ENCODE measurements at regions not wholly inside any gene's neighbourhood (a gene's known extent, or its start where the extent isn't known, plus 50 kb on each side); places are given as distances from the start of the nearest gene placed in this dataset.

DNA sequence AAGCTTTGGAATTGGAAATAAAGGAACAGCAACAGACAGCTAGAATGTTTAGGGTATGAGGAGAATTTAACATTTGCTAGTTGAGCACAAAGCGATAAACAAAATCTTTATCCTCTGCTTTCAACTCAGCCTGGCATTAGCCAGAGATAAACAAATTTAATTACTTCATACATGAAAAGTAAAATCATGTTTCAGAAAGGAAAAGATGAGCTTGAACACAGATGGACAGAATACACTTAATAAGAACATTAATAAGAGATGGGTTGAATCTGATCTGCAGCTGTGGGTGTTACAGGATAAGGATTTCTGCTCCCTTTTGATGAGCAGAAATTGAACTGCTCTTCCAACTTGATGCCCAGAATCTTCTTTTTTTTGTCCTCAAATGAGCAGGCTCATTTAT, 275.2 kb downstream of the CSNK1G3 start:
- H2AFZ ChIP-seq (ENCODE audit: low read length), result no peak overlapping the region
- no peak overlapping the region for H2BK15ac ChIP-seq (ENCODE audit: low read depth, low read length)
- H3K14ac ChIP-seq (ENCODE audit: insufficient read depth, low read length), result no peak overlapping the region
- H3T11ph ChIP-seq (ENCODE audit: low read length), result no peak overlapping the region
- H2BK5ac ChIP-seq (ENCODE audit: insufficient read length, low read length), result no peak overlapping the region
- Mint-ChIP-seq H3K27ac (no peak overlapping the region), H3K4me3 (no peak overlapping the region), H3K4me1 (peaks cover 9 to 20% of the 10 kb centered on the region in 2 experiments), H3K27me3 (ENCODE audit: low read depth) (no peaks in the 10 kb centered on the region), H3K36me3 (ENCODE audit: insufficient read depth in 1 of 3, low read depth in 3 of 3) (peaks cover 13 to 17% (median 14%) of the 10 kb centered on the region in 3 experiments), H3K9me3 (peaks cover 12 to 16% of the 10 kb centered on the region in 2 experiments)
- no peak overlapping the region for H3K4me2 ChIP-seq (ENCODE audit: insufficient read depth, insufficient read length, low read length)
- H3K79me1 ChIP-seq (ENCODE audit: insufficient read depth, low read depth, low read length, poor library complexity, severe bottlenecking), result no peaks in the 10 kb centered on the region
- no peaks in the 10 kb centered on the region for H3K23me2 ChIP-seq (ENCODE audit: insufficient read length, low read depth, low read length, poor library complexity, severe bottlenecking)
- no peak overlapping the region for H4K91ac ChIP-seq (ENCODE audit: insufficient read length, low read depth, low read length)
- no peak overlapping the region for H2AK5ac ChIP-seq (ENCODE audit: insufficient read length, low read length)
- peaks cover 9% of the 10 kb centered on the region for H3K9me3 ChIP-seq (ENCODE audit: control insufficient read depth, low read depth, low read length)
- H4K5ac ChIP-seq (ENCODE audit: insufficient read length, low read depth, low read length), result no peak overlapping the region
- no peak overlapping the region for H2BK12ac ChIP-seq (ENCODE audit: insufficient read length, low read depth, low read length)
- H4K20me1 ChIP-seq (ENCODE audit: control insufficient read depth, insufficient read depth, insufficient read length), result no peaks in the 10 kb centered on the region
- TF ChIP-seq, protein P1, sequence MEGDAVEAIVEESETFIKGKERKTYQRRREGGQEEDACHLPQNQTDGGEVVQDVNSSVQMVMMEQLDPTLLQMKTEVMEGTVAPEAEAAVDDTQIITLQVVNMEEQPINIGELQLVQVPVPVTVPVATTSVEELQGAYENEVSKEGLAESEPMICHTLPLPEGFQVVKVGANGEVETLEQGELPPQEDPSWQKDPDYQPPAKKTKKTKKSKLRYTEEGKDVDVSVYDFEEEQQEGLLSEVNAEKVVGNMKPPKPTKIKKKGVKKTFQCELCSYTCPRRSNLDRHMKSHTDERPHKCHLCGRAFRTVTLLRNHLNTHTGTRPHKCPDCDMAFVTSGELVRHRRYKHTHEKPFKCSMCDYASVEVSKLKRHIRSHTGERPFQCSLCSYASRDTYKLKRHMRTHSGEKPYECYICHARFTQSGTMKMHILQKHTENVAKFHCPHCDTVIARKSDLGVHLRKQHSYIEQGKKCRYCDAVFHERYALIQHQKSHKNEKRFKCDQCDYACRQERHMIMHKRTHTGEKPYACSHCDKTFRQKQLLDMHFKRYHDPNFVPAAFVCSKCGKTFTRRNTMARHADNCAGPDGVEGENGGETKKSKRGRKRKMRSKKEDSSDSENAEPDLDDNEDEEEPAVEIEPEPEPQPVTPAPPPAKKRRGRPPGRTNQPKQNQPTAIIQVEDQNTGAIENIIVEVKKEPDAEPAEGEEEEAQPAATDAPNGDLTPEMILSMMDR (conservative IDR thresholded peaks at IDR 0.05), result no peak
- no peak overlapping the region for H3K4ac ChIP-seq (ENCODE audit: low read depth, low read length)
- H3K4me1 ChIP-seq (ENCODE audit: insufficient read depth, low read length), result peaks cover 4% of the 10 kb centered on the region; the same call in 1 of the 2 replicates
- H3K27ac ChIP-seq (ENCODE audit: insufficient read length, low read depth, low read length), result no peak overlapping the region
- DNase-seq, result no peak
- no peaks in the 10 kb centered on the region for H3K27me3 ChIP-seq (ENCODE audit: insufficient read depth, low read length)
- H4K8ac ChIP-seq (replicated peaks; ENCODE audit: insufficient read length, low read depth, low read length), result no peak overlapping the region
- no peak overlapping the region for H2BK120ac ChIP-seq (ENCODE audit: low read depth, low read length, poor library complexity, severe bottlenecking)
- H2BK20ac ChIP-seq (ENCODE audit: low read depth, low read length, poor library complexity, severe bottlenecking), result no peak overlapping the region
- no peak overlapping the region for H3K56ac ChIP-seq (ENCODE audit: insufficient read length, low read depth, low read length)
- no peak overlapping the region for H3K23ac ChIP-seq (ENCODE audit: insufficient read length, low read depth, low read length)
- H3K79me2 ChIP-seq (ENCODE audit: insufficient read depth, low read length), result no peaks in the 10 kb centered on the region
- H3K18ac ChIP-seq (ENCODE audit: insufficient read length, low read depth, low read length), result no peak overlapping the region
- WGBS (ENCODE audit: extremely low coverage, insufficient read length, low lambda C conversion rate), result no CpG with 5 or more reads among the region's 1 CpG
- no peak overlapping the region for H3K9ac ChIP-seq (ENCODE audit: extremely low read depth, insufficient read length, low read length)
